Karpas-422 (cell line): ENCODE measurements at regions not wholly inside any gene's neighbourhood (a gene's known extent, or its start where the extent isn't known, plus 50 kb on each side); places are given as distances from the start of the nearest gene placed in this dataset.

Source experiments
- DNase-seq: peaks from one replicate; pipeline ENCODE4 v3.0.0-alpha.2; 2015
- H2AFZ ChIP-seq: fragments of 200-600 bp; sonication (generic); 2 replicates; pipeline ENCODE4 v1.6.1; 2014; ENCODE audit warnings: antibody characterized with exemption, low read length, mixed read lengths
- H3K27ac ChIP-seq: fragments of 200-600 bp; sonication (generic); 2 replicates; pipeline ENCODE4 v1.5.1; 2014; ENCODE audit warnings: mild to moderate bottlenecking, low read length, moderate library complexity
- H3K27me3 ChIP-seq: fragments of 200-600 bp; sonication (generic); 2 replicates; pipeline ENCODE4 v1.6.1; 2014; ENCODE audit warnings: low read length, mixed read lengths
- H3K36me3 ChIP-seq: fragments of 200-600 bp; sonication (generic); 2 replicates; pipeline ENCODE4 v1.6.1; 2014; ENCODE audit warnings: low read length, mixed read lengths; ENCODE audit not compliant: insufficient read depth
- H3K4me1 ChIP-seq: fragments of 200-600 bp; sonication (generic); 2 replicates; pipeline ENCODE4 v1.6.1; 2014; ENCODE audit warnings: mild to moderate bottlenecking, low read length, mixed read lengths
- H3K4me2 ChIP-seq: fragments of 200-600 bp; sonication (generic); 2 replicates; pipeline ENCODE4 v1.6.1; 2014; ENCODE audit warnings: low read length, low read depth, mild to moderate bottlenecking; ENCODE audit not compliant: poor library complexity, severe bottlenecking
- H3K4me3 ChIP-seq: fragments of 200-600 bp; sonication (generic); 2 replicates; pipeline ENCODE4 v1.5.1; 2014; ENCODE audit warnings: mild to moderate bottlenecking, antibody characterized with exemption, low read length, mixed read lengths
- H3K79me2 ChIP-seq: fragments of 200-600 bp; sonication (generic); 2 replicates; pipeline ENCODE4 v1.6.1; 2014; ENCODE audit warnings: mild to moderate bottlenecking, low read length, mixed read lengths
- H3K9ac ChIP-seq: fragments of 200-600 bp; sonication (generic); 2 replicates; pipeline ENCODE4 v1.6.0; 2014; ENCODE audit warnings: low read length
- H3K9me2 ChIP-seq: fragments of 200-600 bp; sonication (generic), shearing (Covaris generic); replicated peaks from 2 replicates; pipeline ENCODE4 v1.6.0; 2014; ENCODE audit warnings: mild to moderate bottlenecking, low read length, moderate library complexity; ENCODE audit not compliant: insufficient read depth
- H3K9me3 ChIP-seq: fragments of 300-700, 200-600 bp; sonication (generic); 2 replicates; pipeline ENCODE4 v1.6.1; 2014; ENCODE audit warnings: low read length, mixed read lengths
- H4K20me1 ChIP-seq: fragments of 200-600 bp; sonication (generic); 2 replicates; pipeline ENCODE4 v1.6.1; 2014; ENCODE audit warnings: mild to moderate bottlenecking, antibody characterized with exemption, low read length, low read depth; ENCODE audit not compliant: insufficient read depth

DNA sequence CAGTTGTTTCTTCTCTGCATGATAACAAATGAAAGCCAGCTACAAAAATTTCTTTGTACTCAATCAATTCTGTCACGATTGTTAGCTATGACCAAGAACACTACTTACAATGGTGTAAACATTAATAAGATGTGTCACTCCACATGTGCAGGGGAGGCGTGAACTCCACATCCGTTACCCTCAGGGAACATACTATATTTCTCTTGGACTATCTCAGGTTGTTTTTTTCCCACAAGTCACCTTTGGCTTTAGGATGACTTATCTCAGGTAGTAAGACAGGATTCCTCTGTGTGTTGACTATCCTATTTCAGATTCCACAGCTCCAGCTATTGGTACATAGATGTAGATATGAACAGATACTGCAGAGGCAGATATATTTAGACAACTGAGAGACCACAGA, 423.3 kb upstream of the GRM7 start:
- H3K36me3 ChIP-seq: no peaks in the 10 kb centered on the region
- no peaks in the 10 kb centered on the region for H3K79me2 ChIP-seq
- H3K4me2 ChIP-seq: no peak overlapping the region
- H3K9ac ChIP-seq: no peak overlapping the region
- no peaks in the 10 kb centered on the region for H3K27me3 ChIP-seq
- H3K9me2 ChIP-seq: no peaks in the 10 kb centered on the region
- no peaks in the 10 kb centered on the region for H4K20me1 ChIP-seq
- peaks cover 3% of the 10 kb centered on the region; the same call in 1 of the 2 replicates for H3K9me3 ChIP-seq
- H3K4me1 ChIP-seq: no peaks in the 10 kb centered on the region
- no peak overlapping the region for H3K27ac ChIP-seq
- no peak for DNase-seq
- no peak overlapping the region for H3K4me3 ChIP-seq
- no peak overlapping the region for H2AFZ ChIP-seq

DNA sequence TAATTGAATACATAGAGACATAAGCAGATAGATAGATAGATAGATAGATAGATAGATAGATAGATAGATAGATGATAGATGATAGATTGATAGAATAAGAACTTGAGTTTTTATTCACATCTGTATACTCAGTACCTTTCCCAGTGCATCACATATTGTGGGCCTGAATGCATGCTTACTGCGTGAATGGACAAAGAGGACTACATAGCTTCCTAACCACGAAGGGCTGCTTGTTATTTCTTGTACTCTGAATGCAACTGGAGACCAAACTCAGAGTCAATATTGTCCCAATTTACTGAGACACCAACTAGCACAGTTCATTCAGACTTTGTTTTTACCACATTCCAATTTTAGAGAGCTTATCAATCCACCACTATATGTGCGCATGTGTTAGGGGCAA, 422.9 kb upstream of the GRM7 start:
- H3K9ac ChIP-seq: no peak overlapping the region
- H3K27ac ChIP-seq: no peak overlapping the region
- no peaks in the 10 kb centered on the region for H4K20me1 ChIP-seq
- no peaks in the 10 kb centered on the region for H3K4me1 ChIP-seq
- H3K4me2 ChIP-seq: no peak overlapping the region
- H3K9me2 ChIP-seq: no peaks in the 10 kb centered on the region
- H3K4me3 ChIP-seq: no peak overlapping the region
- no peaks in the 10 kb centered on the region for H3K27me3 ChIP-seq
- no peaks in the 10 kb centered on the region for H3K79me2 ChIP-seq
- H3K9me3 ChIP-seq: peaks cover 3% of the 10 kb centered on the region; the same call in 1 of the 2 replicates
- H3K36me3 ChIP-seq: no peaks in the 10 kb centered on the region
- H2AFZ ChIP-seq: no peak overlapping the region
- no peak for DNase-seq

DNA sequence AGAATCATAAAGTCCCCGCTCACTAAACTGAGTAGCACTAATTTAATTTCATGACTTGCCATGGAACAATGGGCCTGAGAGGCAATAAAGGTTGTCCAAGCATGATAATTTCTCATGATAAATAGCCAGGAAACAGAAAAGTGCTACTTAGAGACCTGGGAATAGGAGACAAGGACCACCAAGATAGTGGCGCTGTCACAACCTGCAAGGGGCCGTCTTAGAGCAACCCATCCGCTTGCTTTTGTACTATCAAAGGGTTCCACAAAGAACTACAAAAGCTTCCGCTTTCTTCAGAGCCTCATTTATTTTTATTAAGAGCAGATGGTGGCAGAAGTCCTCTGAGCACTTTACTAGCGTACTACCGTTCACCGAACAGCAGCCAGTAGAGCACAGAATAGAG, 421.7 kb upstream of the GRM7 start:
- Histone ChIP-seq H3K4me2 (no peak overlapping the region), H3K79me2 (no peaks in the 10 kb centered on the region), H3K27me3 (no peaks in the 10 kb centered on the region), H3K27ac (no peak overlapping the region), H4K20me1 (no peaks in the 10 kb centered on the region), H3K9me2 (no peaks in the 10 kb centered on the region), H3K4me1 (no peaks in the 10 kb centered on the region), H2AFZ (no peak overlapping the region), H3K4me3 (no peak overlapping the region), H3K9me3 (peaks cover 3% of the 10 kb centered on the region; the same call in 1 of the 2 replicates), H3K9ac (no peak overlapping the region), H3K36me3 (no peaks in the 10 kb centered on the region)
- no peak for DNase-seq

DNA sequence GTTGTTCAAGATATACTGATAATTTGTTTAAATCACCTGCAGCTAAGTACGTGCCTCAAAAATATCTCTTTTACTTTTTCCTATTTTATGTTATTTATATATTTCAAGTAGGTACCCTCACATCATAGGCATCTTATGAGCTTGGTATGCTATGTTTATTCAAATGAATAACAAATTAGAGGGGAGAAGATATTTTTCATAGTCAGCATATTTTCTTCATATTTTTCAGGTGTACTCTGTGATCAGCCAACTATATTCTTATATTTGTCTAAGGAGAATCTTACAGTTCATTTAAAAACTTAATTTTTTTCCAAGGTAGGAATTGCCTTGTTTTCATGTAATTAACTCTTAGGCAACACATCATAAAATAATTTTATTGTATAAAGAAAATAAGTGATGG, 421.1 kb upstream of the GRM7 start:
- Histone ChIP-seq H3K27ac (no peak overlapping the region), H2AFZ (no peak overlapping the region), H3K9ac (no peak overlapping the region), H3K79me2 (no peaks in the 10 kb centered on the region), H3K4me3 (no peak overlapping the region), H3K4me2 (no peak overlapping the region), H3K9me3 (peaks cover 3% of the 10 kb centered on the region; the same call in 1 of the 2 replicates), H3K9me2 (no peaks in the 10 kb centered on the region), H4K20me1 (no peaks in the 10 kb centered on the region), H3K27me3 (no peaks in the 10 kb centered on the region), H3K4me1 (no peaks in the 10 kb centered on the region), H3K36me3 (no peaks in the 10 kb centered on the region)
- DNase-seq: no peak

DNA sequence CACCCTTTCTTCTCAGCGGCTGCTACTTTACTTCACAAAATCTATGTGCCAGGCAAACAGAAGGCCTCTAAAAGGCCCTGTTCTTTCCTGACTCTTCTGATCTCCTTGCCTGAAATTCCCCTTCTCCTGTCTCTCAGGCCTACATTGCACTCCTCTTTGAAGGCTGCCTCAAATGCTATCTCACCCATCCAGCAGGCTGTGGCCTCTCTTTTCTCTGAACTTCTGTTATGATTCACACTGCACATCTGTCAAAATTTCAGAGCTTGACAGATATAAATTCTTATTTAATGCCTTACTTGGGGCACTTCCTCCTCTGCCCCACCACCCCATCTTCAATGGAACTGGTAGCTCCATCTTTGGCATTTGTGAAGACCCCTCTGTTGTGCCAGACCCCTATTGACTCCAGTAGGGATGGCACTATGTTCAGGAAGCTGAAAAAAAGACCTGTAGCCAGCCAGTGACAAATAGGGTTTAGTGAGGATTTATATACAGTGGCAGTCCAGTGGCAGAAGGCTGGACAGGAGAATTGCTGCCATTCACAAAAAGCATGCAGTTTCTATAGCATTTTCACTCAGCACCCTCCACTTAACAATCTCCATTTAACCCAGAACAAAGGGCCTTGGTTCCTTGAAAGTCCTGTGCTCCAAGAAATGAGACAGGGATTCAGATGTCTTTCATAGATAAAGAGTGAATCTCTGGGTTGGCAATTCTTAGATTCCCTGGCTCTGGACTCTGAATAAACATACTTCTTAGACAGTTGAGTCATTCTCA, 415.8 kb upstream of the GRM7 start:
- H3K27me3 ChIP-seq: no peaks in the 10 kb centered on the region
- peaks cover 6% of the 10 kb centered on the region; the same call in 1 of the 2 replicates for H3K9me3 ChIP-seq
- no peak overlapping the region for H3K4me2 ChIP-seq
- no peaks in the 10 kb centered on the region for H3K36me3 ChIP-seq
- no peak for DNase-seq
- H3K4me3 ChIP-seq: no peak overlapping the region
- H3K79me2 ChIP-seq: no peaks in the 10 kb centered on the region
- no peaks in the 10 kb centered on the region for H4K20me1 ChIP-seq
- no peak overlapping the region for H2AFZ ChIP-seq
- no peaks in the 10 kb centered on the region for H3K4me1 ChIP-seq
- H3K9me2 ChIP-seq: no peaks in the 10 kb centered on the region
- no peak overlapping the region for H3K27ac ChIP-seq
- no peak overlapping the region for H3K9ac ChIP-seq

DNA sequence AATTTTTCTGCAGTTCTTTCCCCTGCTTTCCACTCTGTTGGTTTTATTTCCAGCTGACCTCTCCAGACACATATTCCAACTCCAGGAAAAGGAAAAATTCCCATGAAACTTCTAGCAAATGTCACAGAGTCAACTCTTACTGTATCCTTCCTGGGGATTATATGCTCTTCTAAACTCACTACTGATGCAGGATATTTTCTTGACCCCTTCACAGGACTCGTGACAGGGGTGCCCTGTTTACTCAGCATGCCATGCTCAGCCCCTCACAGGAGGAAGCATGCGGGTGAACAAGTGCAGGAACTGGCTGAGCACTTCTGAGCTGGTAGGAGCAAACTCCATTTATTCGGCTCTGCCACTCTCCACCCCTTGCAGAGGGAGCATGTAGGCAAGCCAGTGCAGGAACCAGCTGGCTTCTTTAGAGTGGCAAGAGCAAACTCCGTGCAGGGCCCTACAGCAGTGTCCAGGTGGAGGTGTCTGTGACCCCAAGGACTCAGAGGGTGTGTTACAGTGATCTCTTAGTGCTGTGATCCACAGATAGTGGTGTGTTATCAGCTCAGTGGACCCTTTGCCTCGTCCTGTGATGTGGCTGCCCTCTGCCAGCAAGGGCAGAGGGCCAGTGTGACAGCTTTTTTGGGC, 413.6 kb upstream of the GRM7 start:
- no peaks in the 10 kb centered on the region for H3K27me3 ChIP-seq
- no peaks in the 10 kb centered on the region for H3K4me1 ChIP-seq
- H4K20me1 ChIP-seq: no peaks in the 10 kb centered on the region
- H3K27ac ChIP-seq: no peak overlapping the region
- no peak overlapping the region for H2AFZ ChIP-seq
- no peak for DNase-seq
- H3K79me2 ChIP-seq: no peaks in the 10 kb centered on the region
- no peaks in the 10 kb centered on the region for H3K9me2 ChIP-seq
- H3K4me2 ChIP-seq: no peak overlapping the region
- H3K9ac ChIP-seq: no peak overlapping the region
- H3K4me3 ChIP-seq: no peak overlapping the region
- 0 out of 2 replicates have a peak, but pooled peaks cover 3% of the 10 kb centered on the region for H3K9me3 ChIP-seq
- no peaks in the 10 kb centered on the region for H3K36me3 ChIP-seq

DNA sequence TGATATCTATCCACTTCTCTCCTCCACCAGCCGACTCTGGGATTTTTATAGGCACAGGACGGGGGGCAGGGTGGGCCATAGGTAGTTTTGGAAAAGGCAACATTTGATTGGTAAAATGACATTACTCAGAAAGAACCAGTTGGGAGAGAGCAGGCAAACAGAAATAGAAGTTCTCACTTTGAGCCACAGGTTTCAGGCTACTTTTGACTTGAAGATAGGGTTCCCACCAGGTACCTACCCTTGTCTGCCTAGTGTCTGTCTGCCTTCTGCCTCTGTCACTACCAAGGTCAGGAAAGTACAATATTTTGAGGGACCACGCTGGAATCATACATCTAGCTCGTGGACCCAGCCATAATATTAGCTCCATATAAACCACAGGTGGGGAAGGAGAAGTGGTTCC, 412.9 kb upstream of the GRM7 start:
- Histone ChIP-seq H3K9me3 (0 out of 2 replicates have a peak, but pooled peaks cover 3% of the 10 kb centered on the region), H3K27ac (no peak overlapping the region), H3K79me2 (no peaks in the 10 kb centered on the region), H3K9me2 (no peaks in the 10 kb centered on the region), H3K36me3 (no peaks in the 10 kb centered on the region), H2AFZ (no peak overlapping the region), H3K9ac (no peak overlapping the region), H3K4me1 (no peaks in the 10 kb centered on the region), H3K4me2 (no peak overlapping the region), H3K4me3 (no peak overlapping the region), H4K20me1 (no peaks in the 10 kb centered on the region), H3K27me3 (no peaks in the 10 kb centered on the region)
- DNase-seq: no peak

DNA sequence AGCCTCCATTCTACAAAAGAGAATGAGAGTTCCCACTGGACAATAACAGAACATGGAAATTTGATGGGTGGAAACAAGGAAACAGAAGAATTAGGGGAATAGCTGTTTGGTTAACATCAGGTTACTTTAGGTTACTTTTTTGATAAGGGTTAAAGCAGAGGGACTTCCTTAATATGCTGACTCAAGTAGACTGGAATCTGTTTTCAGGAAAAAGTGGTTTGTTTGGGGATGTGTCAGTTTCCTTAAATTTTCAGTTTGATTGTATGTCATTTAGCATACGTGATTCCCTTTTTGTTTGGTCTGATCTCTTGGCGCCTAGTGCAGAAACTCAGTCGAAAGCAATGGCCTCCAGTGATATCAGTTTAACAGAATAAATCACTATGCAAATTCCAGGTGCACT, 411.8 kb upstream of the GRM7 start:
- H3K9ac ChIP-seq: no peak overlapping the region
- H3K9me2 ChIP-seq: no peaks in the 10 kb centered on the region
- no peak overlapping the region for H3K27ac ChIP-seq
- no peaks in the 10 kb centered on the region for H3K36me3 ChIP-seq
- H3K79me2 ChIP-seq: no peaks in the 10 kb centered on the region
- H3K9me3 ChIP-seq: 0 out of 2 replicates have a peak, but pooled peaks cover 3% of the 10 kb centered on the region
- no peak overlapping the region for H3K4me2 ChIP-seq
- H3K27me3 ChIP-seq: no peaks in the 10 kb centered on the region
- H2AFZ ChIP-seq: no peak overlapping the region
- no peaks in the 10 kb centered on the region for H3K4me1 ChIP-seq
- no peaks in the 10 kb centered on the region for H4K20me1 ChIP-seq
- no peak overlapping the region for H3K4me3 ChIP-seq
- DNase-seq: no peak
